A549 (cell line): ENCODE measurements at regions not wholly inside any gene's neighbourhood (a gene's known extent, or its start where the extent isn't known, plus 50 kb on each side); places are given as distances from the start of the nearest gene placed in this dataset.
"Not testable (repeated sequence)": the region's sequence is repeated elsewhere in the genome, so short reads cannot be mapped to it uniquely, and the experiment has no call there.

ENCODE experiments used
- ATAC-seq, 2 experiments: fragments of 200-7000 bp in 1 of 2; fragments of >200 bp in 1 of 2; cut with Nextera tagmentation in 1 of 2; cut with Tn5 transposase in 1 of 2; 3 replicates each; pipeline versions ENCODE4 v1.8.0 to v1.9.1; 2018 to 2020; ENCODE audit warnings: mild to moderate bottlenecking in 1 of 2, moderate library complexity in 1 of 2
- CTCF ChIA-PET: fragments of 300-600 bp; sonication (Branson Sonifier 250); formaldehyde crosslinking; extraction: SDS; loops from one replicate; lab custom pipeline; 2021; ENCODE audit warnings: antibody characterized with exemption, inconsistent platforms; lab: Yijun Ruan, JAX
- POLR2A ChIA-PET: fragments of 350-600 bp; formaldehyde crosslinking; extraction: SDS; loops from one replicate; lab custom pipeline; 2021; ENCODE audit warnings: antibody characterized with exemption, inconsistent platforms; lab: Yijun Ruan, JAX
- DNase-seq, 2 experiments: peaks; one replicate each; pipeline versions ENCODE4 v3.0.0 to v3.0.0-alpha.2; 2011 to 2016; ENCODE audit warnings: low read depth in 1 of 2, low spot score in 1 of 2
- FAIRE-seq: peaks from 2 replicates; lab custom pipeline; 2011; peaks lifted over from hg19 to GRCh38; lab: Jason Lieb, UNC
- H3K27ac ChIP-seq, 2 experiments: fragments of >200 bp; sonication (Bioruptor Twin); formaldehyde crosslinking; 3 replicates each; pipeline ENCODE4 v1.5.1; 2016 to 2017
- H3K4me1 ChIP-seq: fragments of >200 bp; sonication (Bioruptor Twin); formaldehyde crosslinking; 3 replicates; pipeline ENCODE4 v1.6.1; 2016
- H3K4me2 ChIP-seq: fragments of >200 bp; sonication (Bioruptor Twin); formaldehyde crosslinking; 3 replicates; pipeline ENCODE4 v1.6.1; 2016
- H3K4me3 ChIP-seq: fragments of >200 bp; sonication (Bioruptor Twin); formaldehyde crosslinking; 3 replicates; pipeline ENCODE4 v1.5.1; 2016
- H3K9me3 ChIP-seq: fragments of >200 bp; sonication (Bioruptor Twin); formaldehyde crosslinking; 3 replicates; pipeline ENCODE4 v1.6.1; 2016
- BCL3 ChIP-seq: fragments of >200 bp; sonication (Bioruptor Twin); formaldehyde crosslinking; IDR thresholded peaks from 3 replicates; pipeline ENCODE4 v1.6.1; 2016
- CBX8 ChIP-seq: fragments of 200-600 bp; sonication (generic); IDR thresholded peaks from 2 replicates; pipeline ENCODE4 v1.6.1; 2016
- CTCF ChIP-seq: fragments of >200 bp; sonication (Bioruptor Twin); formaldehyde crosslinking; IDR thresholded peaks from 3 replicates; pipeline ENCODE4 v1.5.1; 2016
- EP300 ChIP-seq, 2 experiments: fragments of >200 bp; sonication (Bioruptor Twin); formaldehyde crosslinking; IDR thresholded peaks; 2 replicates in 1 of 2; 3 replicates in 1 of 2; pipeline ENCODE4 v1.6.1; 2016 to 2017
- FOSB ChIP-seq: fragments of 250-450 bp; sonication (Bioruptor Pico); IDR thresholded peaks from 2 replicates; pipeline ENCODE4 v1.5.0; 2020; ENCODE audit warnings: mild to moderate bottlenecking, moderate library complexity
- HEYL ChIP-seq: fragments of 250-450 bp; sonication (Bioruptor Pico); IDR thresholded peaks from 2 replicates; pipeline ENCODE4 v1.8.0; 2021; ENCODE audit warnings: mild to moderate bottlenecking, moderate library complexity
- HOXA7 ChIP-seq: fragments of 250-450 bp; sonication (Bioruptor Pico); IDR thresholded peaks from 2 replicates; pipeline ENCODE4 v1.5.0; 2020; ENCODE audit warnings: mild to moderate bottlenecking, moderate library complexity
- HOXB5 ChIP-seq: fragments of 250-450 bp; sonication (Bioruptor Pico); IDR thresholded peaks from 2 replicates; pipeline ENCODE4 v1.5.0; 2020; ENCODE audit warnings: mild to moderate bottlenecking, moderate library complexity
- MAFK ChIP-seq: fragments of 450-650 bp; IDR thresholded peaks from 2 replicates; pipeline ENCODE4 v1.6.1; 2014; ENCODE audit not compliant: partially characterized antibody
- MYC ChIP-seq: IDR thresholded peaks from 2 replicates; pipeline ENCODE4 v1.6.1; 2012; ENCODE audit warnings: mild to moderate bottlenecking, inconsistent platforms, low read length, improper control_type of control experiment, borderline replicate concordance
- PBX3 ChIP-seq: IDR thresholded peaks from 2 replicates; pipeline ENCODE4 v1.6.1; 2012
- PHF8 ChIP-seq: fragments of 200-600 bp; sonication (generic); IDR thresholded peaks from 2 replicates; pipeline ENCODE4 v1.6.1; 2016; ENCODE audit warnings: low read depth, mild to moderate bottlenecking, antibody characterized with exemption, moderate library complexity, borderline replicate concordance
- POLR2A ChIP-seq: IDR thresholded peaks from 2 replicates; pipeline ENCODE4 v1.6.1; 2012; ENCODE audit warnings: mild to moderate bottlenecking, low read length
- RAD21 ChIP-seq, 2 experiments: fragments of >200 bp in 1 of 2; sonication (Bioruptor Twin) in 1 of 2; formaldehyde crosslinking in 1 of 2; IDR thresholded peaks in 1 of 2; conservative IDR thresholded peaks in 1 of 2; 2 replicates in 1 of 2; 3 replicates in 1 of 2; pipeline ENCODE4 v1.6.1; 2012 to 2018; ENCODE audit warnings: inconsistent platforms in 1 of 2
- RCOR1 ChIP-seq: fragments of 150-350 bp; IDR thresholded peaks from 2 replicates; pipeline ENCODE4 v1.6.1; 2014; ENCODE audit warnings: antibody characterized with exemption, low read length, low read depth
- SMC3 ChIP-seq: fragments of >200 bp; sonication (Bioruptor Twin); formaldehyde crosslinking; IDR thresholded peaks from 3 replicates; pipeline ENCODE4 v1.6.1; 2018; ENCODE audit warnings: inconsistent platforms
- TP53 ChIP-seq: fragments of 250-450 bp; sonication (Bioruptor Pico); IDR thresholded peaks from 2 replicates; pipeline ENCODE4 v1.5.0; 2021; ENCODE audit warnings: mild to moderate bottlenecking, moderate library complexity
- ZC3H11A ChIP-seq: fragments of 450-650 bp; IDR thresholded peaks from 2 replicates; pipeline ENCODE4 v1.6.1; 2014; ENCODE audit warnings: antibody characterized with exemption, mild to moderate bottlenecking
- ZNF302 ChIP-seq: fragments of 250-450 bp; sonication (Bioruptor Pico); IDR thresholded peaks from 2 replicates; pipeline ENCODE4 v1.9.0; 2021; ENCODE audit warnings: inconsistent platforms, mild to moderate bottlenecking, moderate library complexity
- WGBS: methylation state at CpG from one replicate; pipeline ENCODE4 v1.1.6; 2017; ENCODE audit errors: missing lambda C conversion rate; 5-methylcytosine and 5-hydroxymethylcytosine counted together
- TF ChIP-seq, protein P1 (sequence below): fragments of >200 bp; sonication (Bioruptor Twin); formaldehyde crosslinking; IDR thresholded peaks from 2 replicates; pipeline ENCODE4 v1.6.1; 2016

DNA sequence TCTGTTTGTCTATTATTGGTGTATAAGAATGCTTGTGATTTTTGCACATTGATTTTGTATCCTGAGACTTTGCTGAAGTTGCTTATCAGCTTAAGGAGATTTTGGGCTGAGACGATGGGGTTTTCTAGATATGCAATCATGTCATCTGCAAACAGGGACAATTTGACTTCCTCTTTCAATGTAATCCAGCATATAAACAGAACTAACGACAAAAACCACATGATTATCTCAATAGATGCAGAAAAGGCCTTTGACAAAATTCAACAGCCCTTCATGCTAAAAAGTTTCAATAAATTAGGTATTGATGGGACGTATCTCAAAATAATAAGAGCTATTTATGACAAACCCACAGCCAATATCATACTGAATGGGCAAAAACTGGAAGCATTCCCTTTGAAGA, 399.0 kb upstream of the MAN1A1 start:
- CTCF ChIA-PET, ATAC-seq, POLR2A ChIA-PET, H3K4me1 ChIP-seq, DNase-seq, H3K4me2 ChIP-seq, H3K27ac ChIP-seq, H3K4me3 ChIP-seq, FAIRE-seq, H3K9me3 ChIP-seq: not testable (repeated sequence)
- 6% methylated on average over 2 of the region's 3 CpGs for WGBS

GRCh38 chr6:119742188-119742803, 392.7 kb upstream of the MAN1A1 start:
- H3K27ac ChIP-seq: no peak overlapping the region
- ATAC-seq (peak; percentile 47 to 75; a peak in 4 of 6 replicates), FAIRE-seq (no peak), DNase-seq (peak in 1 of 2 experiments; percentile 28)
- ChIA-PET CTCF (interaction anchor here (0.6 to 1.0 kb wide), 6 partner anchors 18 to 1499 kb away, joined by 3 to 4 read pairs (median 3); no protein-coding TSS in a partner anchor), POLR2A (no interaction called here)
- WGBS: 4% methylated on average over 6 of the region's 6 CpGs
- H3K4me2 ChIP-seq: 0 out of 3 replicates have a peak overlapping the region, but pooled peaks have one; percentile 21
- no peak overlapping the region for H3K4me3 ChIP-seq
- H3K9me3 ChIP-seq: no peaks in the 10 kb centered on the region
- H3K4me1 ChIP-seq: no peaks in the 10 kb centered on the region
- TF ChIP-seq RAD21 (conservative IDR thresholded peaks at IDR 0.05 in 1 of 2, IDR thresholded peaks at IDR 0.05 in 1 of 2): peak; percentile 65 to 67
- peak; percentile 33; the same call in 1 of the 3 replicates for TF ChIP-seq SMC3
- TF ChIP-seq CTCF: peak; percentile 48
- TF ChIP-seq TP53 (CRISPR knock-in tag): no peak

- FAIRE-seq: no peak
- no peak for DNase-seq
- no peaks in the 10 kb centered on the region for H3K4me1 ChIP-seq
- no peak overlapping the region for H3K27ac ChIP-seq
- no peak overlapping the region for H3K4me2 ChIP-seq
- WGBS: 21% methylated on average over 4 of the region's 4 CpGs
- ATAC-seq: no peak
- CTCF ChIA-PET: interaction anchor here (1.3 kb wide), 1 partner anchor 590 kb away, joined by 3 read pairs; no protein-coding TSS in a partner anchor
- POLR2A ChIA-PET: no interaction called here
- H3K4me3 ChIP-seq: no peak overlapping the region
- no peak for TF ChIP-seq BCL3
- no peak for TF ChIP-seq FOSB
- no peak for TF ChIP-seq PHF8
- no peak for TF ChIP-seq HOXA7 (CRISPR knock-in tag)
- TF ChIP-seq HEYL (CRISPR knock-in tag): no peak
- no peak for TF ChIP-seq RAD21 (conservative IDR thresholded peaks at IDR 0.05 in 1 of 2, IDR thresholded peaks at IDR 0.05 in 1 of 2)
- no peak for TF ChIP-seq HOXB5
- TF ChIP-seq POLR2A: no peak
- TF ChIP-seq, protein P1, sequence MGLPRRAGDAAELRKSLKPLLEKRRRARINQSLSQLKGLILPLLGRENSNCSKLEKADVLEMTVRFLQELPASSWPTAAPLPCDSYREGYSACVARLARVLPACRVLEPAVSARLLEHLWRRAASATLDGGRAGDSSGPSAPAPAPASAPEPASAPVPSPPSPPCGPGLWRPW: no peak
- no peak for TF ChIP-seq SMC3
- TF ChIP-seq MYC: no peak
- no peak for TF ChIP-seq ZNF302 (CRISPR knock-in tag)
- TF ChIP-seq EP300 (IDR thresholded peaks at IDR 0.05): no peak
- no peak for TF ChIP-seq RCOR1
- no peak for TF ChIP-seq MAFK
- TF ChIP-seq PBX3: no peak
- TF ChIP-seq CBX8: no peak
- TF ChIP-seq ZC3H11A: no peak
- TF ChIP-seq, all 56 proteins: peak for 0
- no peaks in the 10 kb centered on the region for H3K9me3 ChIP-seq
Measured at GRCh38 chr6:119739769-119740168, 390.2 kb upstream of the MAN1A1 start.
